Esophagus squamous epithelium (tissue), 4 donors: ENCODE measurements at regions not wholly inside any gene's neighbourhood (a gene's known extent, or its start where the extent isn't known, plus 50 kb on each side); places are given as distances from the start of the nearest gene placed in this dataset.

Experiments used
- CTCF ChIP-seq, 6 experiments: fragments of 450-650 bp in 4 of 6; fragments of 200-600 bp in 2 of 6; sonication (generic) in 2 of 6; IDR thresholded peaks; one replicate each; pipeline ENCODE4 v1.5.1; 2016 to 2019; ENCODE audit warnings: antibody characterized with exemption in 6 of 6, mild to moderate bottlenecking in 4 of 6, moderate library complexity in 4 of 6
- POLR2A ChIP-seq, 4 donors: fragments of 450-650 bp; IDR thresholded peaks; one replicate each; pipeline ENCODE4 v1.6.1; 2017; ENCODE audit warnings: antibody characterized with exemption in 4 of 4, mild to moderate bottlenecking in 4 of 4, moderate library complexity in 3 of 4

- TF ChIP-seq CTCF (IDR thresholded peaks at IDR 0.05) (no peak), POLR2A (IDR thresholded peaks at IDR 0.05) (no peak)
Observed at GRCh38 chr7:12847001-12847400, 159.6 kb downstream of the ARL4A start.
